Astrocyte (in vitro differentiated cells and primary cell): ENCODE measurements at regions not wholly inside any gene's neighbourhood (a gene's known extent, or its start where the extent isn't known, plus 50 kb on each side); places are given as distances from the start of the nearest gene placed in this dataset.

Source experiments
- DNase-seq: peaks from one replicate; pipeline ENCODE4 v3.0.0-alpha.2; 2010; ENCODE audit warnings: low read depth
- FAIRE-seq: peaks from 2 replicates; lab custom pipeline; 2011; peaks lifted over from hg19 to GRCh38; lab: Jason Lieb, UNC
- H2AFZ ChIP-seq: 2 replicates; pipeline ENCODE4 v1.6.0; 2012; ENCODE audit warnings: low read depth, low read length, inconsistent platforms
- H3K27ac ChIP-seq: 2 replicates; pipeline ENCODE4 v1.5.1; 2011; ENCODE audit warnings: low read depth, low read length, inconsistent platforms
- H3K27me3 ChIP-seq: 2 replicates; pipeline ENCODE4 v1.6.0; 2011; ENCODE audit warnings: low read length, inconsistent platforms; ENCODE audit not compliant: insufficient read depth
- H3K36me3 ChIP-seq: 2 replicates; pipeline ENCODE4 v1.5.1; 2011; ENCODE audit warnings: low read length, inconsistent platforms; ENCODE audit not compliant: insufficient read depth
- H3K4me1 ChIP-seq: 2 replicates; pipeline ENCODE4 v1.5.1; 2011; ENCODE audit warnings: low read length, inconsistent platforms; ENCODE audit not compliant: insufficient read depth
- H3K4me2 ChIP-seq: 2 replicates; pipeline ENCODE4 v1.6.0; 2012; ENCODE audit warnings: low read length, inconsistent platforms
- H3K4me3 ChIP-seq: 2 replicates; pipeline ENCODE4 v1.5.1; 2011; ENCODE audit warnings: low read depth, mild to moderate bottlenecking, low read length, inconsistent platforms; ENCODE audit not compliant: insufficient read depth
- H3K79me2 ChIP-seq: 2 replicates; pipeline ENCODE4 v1.6.0; 2012; ENCODE audit warnings: mild to moderate bottlenecking, low read length, inconsistent platforms; ENCODE audit not compliant: insufficient read depth
- H3K9ac ChIP-seq: 2 replicates; pipeline ENCODE4 v1.6.0; 2012; ENCODE audit warnings: mild to moderate bottlenecking, low read length, inconsistent platforms
- H3K9me3 ChIP-seq: 2 replicates; pipeline ENCODE4 v1.5.1; 2012; ENCODE audit warnings: low read depth, mild to moderate bottlenecking, low read length, inconsistent platforms; ENCODE audit not compliant: insufficient read depth
- H4K20me1 ChIP-seq: 2 replicates; pipeline ENCODE4 v1.6.0; 2012; ENCODE audit warnings: low read length, inconsistent platforms; ENCODE audit not compliant: insufficient read depth
- H3K27ac Mint-ChIP-seq: one replicate; pipeline ENCODE4 v1.8.0; 2021; ENCODE audit warnings: mild to moderate bottlenecking, mixed read lengths; ENCODE audit not compliant: unreplicated experiment
- H3K27me3 Mint-ChIP-seq: one replicate; pipeline ENCODE4 v1.8.0; 2021; ENCODE audit warnings: low read depth, mixed read lengths; ENCODE audit not compliant: unreplicated experiment
- H3K36me3 Mint-ChIP-seq: one replicate; pipeline ENCODE4 v1.8.0; 2021; ENCODE audit warnings: low read depth, mixed read lengths; ENCODE audit not compliant: unreplicated experiment
- H3K4me1 Mint-ChIP-seq: one replicate; pipeline ENCODE4 v1.8.0; 2021; ENCODE audit warnings: low read depth, mixed read lengths; ENCODE audit not compliant: unreplicated experiment
- H3K4me3 Mint-ChIP-seq: one replicate; pipeline ENCODE4 v1.8.0; 2021; ENCODE audit warnings: mild to moderate bottlenecking, moderate library complexity, mixed read lengths; ENCODE audit not compliant: unreplicated experiment
- H3K9me3 Mint-ChIP-seq: one replicate; pipeline ENCODE4 v1.8.0; 2021; ENCODE audit warnings: mild to moderate bottlenecking, mixed read lengths; ENCODE audit not compliant: unreplicated experiment
- EZH2 ChIP-seq: IDR thresholded peaks from 2 replicates; pipeline ENCODE4 v1.6.1; 2012; ENCODE audit warnings: mild to moderate bottlenecking, low read length, inconsistent platforms; ENCODE audit not compliant: insufficient read depth
- TF ChIP-seq, protein P1 (sequence below): IDR thresholded peaks from 2 replicates; pipeline ENCODE4 v1.5.1; 2011; ENCODE audit warnings: low read depth, mild to moderate bottlenecking, inconsistent platforms, low read length, moderate library complexity; ENCODE audit not compliant: insufficient read depth

DNA sequence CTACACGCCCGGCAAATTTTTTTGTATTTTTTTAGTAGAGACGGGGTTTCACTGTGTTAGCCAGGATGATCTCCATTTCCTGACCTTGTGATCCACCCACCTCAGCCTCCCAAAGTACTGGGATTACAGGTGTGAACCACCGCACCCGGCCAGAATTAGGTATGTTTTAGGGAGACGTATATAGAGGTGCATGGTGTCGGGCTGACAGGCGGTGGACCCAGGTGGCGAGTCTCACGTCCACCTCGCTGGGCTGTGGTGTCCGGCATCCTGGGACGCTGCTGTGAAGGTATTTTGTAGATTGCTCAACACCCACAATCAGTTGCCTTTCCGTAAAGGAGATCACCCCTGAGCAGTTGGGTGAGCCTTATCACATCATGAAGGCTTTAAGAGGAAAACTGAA is 728.6 kb downstream of the BRD1 start:
- no peaks in the 10 kb centered on the region for H3K79me2 ChIP-seq
- no peaks in the 10 kb centered on the region for H4K20me1 ChIP-seq
- no peak overlapping the region for H3K4me3 Mint-ChIP-seq
- H3K4me3 ChIP-seq = no peak overlapping the region
- peaks cover 7% of the 10 kb centered on the region for H3K9me3 ChIP-seq
- no peaks in the 10 kb centered on the region for H3K4me1 ChIP-seq
- H3K27ac ChIP-seq = no peak overlapping the region
- H3K27me3 ChIP-seq = no peaks in the 10 kb centered on the region
- no peak overlapping the region for H3K9ac ChIP-seq
- FAIRE-seq (no peak), DNase-seq (no peak)
- no peak overlapping the region for H3K4me2 ChIP-seq
- no peak overlapping the region for H2AFZ ChIP-seq
- no peaks in the 10 kb centered on the region for H3K36me3 Mint-ChIP-seq
- H3K27me3 Mint-ChIP-seq = peaks cover 22% of the 10 kb centered on the region
- TF ChIP-seq EZH2 = no peak
- TF ChIP-seq, protein P1, sequence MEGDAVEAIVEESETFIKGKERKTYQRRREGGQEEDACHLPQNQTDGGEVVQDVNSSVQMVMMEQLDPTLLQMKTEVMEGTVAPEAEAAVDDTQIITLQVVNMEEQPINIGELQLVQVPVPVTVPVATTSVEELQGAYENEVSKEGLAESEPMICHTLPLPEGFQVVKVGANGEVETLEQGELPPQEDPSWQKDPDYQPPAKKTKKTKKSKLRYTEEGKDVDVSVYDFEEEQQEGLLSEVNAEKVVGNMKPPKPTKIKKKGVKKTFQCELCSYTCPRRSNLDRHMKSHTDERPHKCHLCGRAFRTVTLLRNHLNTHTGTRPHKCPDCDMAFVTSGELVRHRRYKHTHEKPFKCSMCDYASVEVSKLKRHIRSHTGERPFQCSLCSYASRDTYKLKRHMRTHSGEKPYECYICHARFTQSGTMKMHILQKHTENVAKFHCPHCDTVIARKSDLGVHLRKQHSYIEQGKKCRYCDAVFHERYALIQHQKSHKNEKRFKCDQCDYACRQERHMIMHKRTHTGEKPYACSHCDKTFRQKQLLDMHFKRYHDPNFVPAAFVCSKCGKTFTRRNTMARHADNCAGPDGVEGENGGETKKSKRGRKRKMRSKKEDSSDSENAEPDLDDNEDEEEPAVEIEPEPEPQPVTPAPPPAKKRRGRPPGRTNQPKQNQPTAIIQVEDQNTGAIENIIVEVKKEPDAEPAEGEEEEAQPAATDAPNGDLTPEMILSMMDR = no peak
- no peaks in the 10 kb centered on the region for H3K9me3 Mint-ChIP-seq
- peaks cover 5% of the 10 kb centered on the region for H3K4me1 Mint-ChIP-seq
- H3K36me3 ChIP-seq = no peaks in the 10 kb centered on the region
- no peak overlapping the region for H3K27ac Mint-ChIP-seq

DNA sequence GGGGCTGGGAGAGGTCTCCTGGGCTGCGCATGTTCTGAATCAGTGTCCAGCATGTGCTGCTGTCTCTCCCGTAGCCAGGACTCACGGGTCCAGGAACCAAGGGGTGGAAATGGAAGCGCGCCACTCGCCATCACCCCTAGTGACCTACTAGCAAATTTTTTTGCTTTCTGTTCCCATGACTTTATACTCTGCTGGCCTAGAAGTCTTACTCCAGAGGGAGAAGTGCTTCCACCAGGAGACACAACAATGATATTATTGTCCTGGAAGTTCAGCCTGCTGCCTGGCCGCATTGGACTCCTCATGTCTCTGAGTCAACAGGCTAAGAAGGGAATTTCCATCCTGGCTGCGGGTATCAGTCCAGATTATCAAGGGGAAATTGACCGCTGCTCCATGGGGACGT is 729.7 kb downstream of the BRD1 start:
- peaks cover 5% of the 10 kb centered on the region for H3K4me1 Mint-ChIP-seq
- H2AFZ ChIP-seq = no peak overlapping the region
- H3K27ac ChIP-seq = no peak overlapping the region
- H3K4me1 ChIP-seq = no peaks in the 10 kb centered on the region
- no peaks in the 10 kb centered on the region for H3K9me3 Mint-ChIP-seq
- H3K27ac Mint-ChIP-seq = no peak overlapping the region
- H3K79me2 ChIP-seq = no peaks in the 10 kb centered on the region
- H3K9me3 ChIP-seq = peaks cover 7% of the 10 kb centered on the region
- TF ChIP-seq, protein P1 = no peak
- TF ChIP-seq EZH2 = no peak
- DNase-seq (no peak), FAIRE-seq (no peak)
- H3K4me3 Mint-ChIP-seq = no peak overlapping the region
- no peak overlapping the region for H3K9ac ChIP-seq
- H3K27me3 ChIP-seq = no peaks in the 10 kb centered on the region
- H3K36me3 Mint-ChIP-seq = no peaks in the 10 kb centered on the region
- H3K36me3 ChIP-seq = no peaks in the 10 kb centered on the region
- H3K4me3 ChIP-seq = no peak overlapping the region
- H3K27me3 Mint-ChIP-seq = peaks cover 17% of the 10 kb centered on the region
- no peak overlapping the region for H3K4me2 ChIP-seq
- H4K20me1 ChIP-seq = no peaks in the 10 kb centered on the region

DNA sequence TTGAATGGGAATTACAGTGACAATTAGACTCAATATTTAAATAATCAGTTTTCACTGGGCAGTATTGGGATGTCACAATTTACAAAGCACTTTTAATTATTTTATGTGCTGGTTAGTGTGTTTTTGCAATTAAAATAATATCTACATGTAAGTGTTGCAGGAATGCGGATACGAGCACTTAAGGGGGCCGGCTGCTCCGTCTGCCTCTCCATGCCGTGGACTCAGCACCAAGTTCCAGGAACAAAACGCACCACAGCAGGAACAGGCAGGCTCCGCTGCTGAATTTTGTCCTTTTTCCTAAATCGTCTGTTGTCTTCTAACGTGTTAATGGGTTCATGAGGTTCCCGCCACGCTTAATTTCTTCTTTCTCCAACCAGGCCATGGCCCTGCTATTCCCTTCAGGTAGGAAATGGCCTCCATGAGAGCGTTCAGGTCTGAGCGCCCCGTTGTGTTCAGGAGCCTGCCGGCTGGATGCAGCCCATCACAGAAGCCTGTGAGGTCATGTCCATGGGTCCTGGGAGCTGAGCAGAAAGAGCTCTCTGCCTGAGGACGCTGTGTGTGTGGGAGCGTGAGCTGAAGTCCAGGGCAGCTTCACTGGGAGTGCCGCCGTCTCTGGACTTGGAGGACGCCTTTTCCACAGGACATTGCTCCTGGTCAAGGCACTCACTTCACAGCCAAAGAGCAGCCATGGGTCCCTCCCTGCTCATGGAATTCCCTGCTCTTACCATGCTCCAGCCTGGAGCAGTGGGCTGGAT is 730.3 kb downstream of the BRD1 start:
- Histone ChIP-seq H3K79me2 (no peaks in the 10 kb centered on the region), H3K4me3 (no peak overlapping the region), H2AFZ (no peak overlapping the region), H3K9ac (no peak overlapping the region), H4K20me1 (no peaks in the 10 kb centered on the region), H3K9me3 (peaks cover 7% of the 10 kb centered on the region), H3K36me3 (no peaks in the 10 kb centered on the region), H3K4me2 (no peak overlapping the region), H3K4me1 (no peaks in the 10 kb centered on the region), H3K27me3 (no peaks in the 10 kb centered on the region), H3K27ac (no peak overlapping the region)
- FAIRE-seq (no peak), DNase-seq (no peak)
- Mint-ChIP-seq H3K4me1 (peaks cover 5% of the 10 kb centered on the region), H3K27me3 (peaks cover 17% of the 10 kb centered on the region), H3K36me3 (no peaks in the 10 kb centered on the region), H3K27ac (no peak overlapping the region), H3K9me3 (no peaks in the 10 kb centered on the region), H3K4me3 (no peak overlapping the region)
- TF ChIP-seq, protein P1 = no peak
- TF ChIP-seq EZH2 = no peak
